Glutamatergic neuron (in vitro differentiated cells): ENCODE measurements at regions not wholly inside any gene's neighbourhood (a gene's known extent, or its start where the extent isn't known, plus 50 kb on each side); places are given as distances from the start of the nearest gene placed in this dataset.

Experiments
- DNase-seq: peaks from one replicate; pipeline ENCODE4 v3.0.0; 2022
- H3K27ac Mint-ChIP-seq: one replicate; pipeline ENCODE4 v1.8.0; 2020; ENCODE audit warnings: mild to moderate bottlenecking, mixed read lengths, inconsistent platforms; ENCODE audit not compliant: unreplicated experiment
- H3K27me3 Mint-ChIP-seq: one replicate; pipeline ENCODE4 v1.8.0; 2020; ENCODE audit warnings: mild to moderate bottlenecking, moderate library complexity, mixed read lengths, inconsistent platforms; ENCODE audit not compliant: unreplicated experiment
- H3K36me3 Mint-ChIP-seq: one replicate; pipeline ENCODE4 v1.8.0; 2020; ENCODE audit warnings: mild to moderate bottlenecking, mixed read lengths, inconsistent platforms; ENCODE audit not compliant: unreplicated experiment
- H3K4me1 Mint-ChIP-seq: one replicate; pipeline ENCODE4 v1.8.0; 2020; ENCODE audit warnings: mild to moderate bottlenecking, low read depth, mixed read lengths, inconsistent platforms; ENCODE audit not compliant: unreplicated experiment
- H3K4me3 Mint-ChIP-seq: one replicate; pipeline ENCODE4 v1.8.0; 2020; ENCODE audit warnings: mild to moderate bottlenecking, mixed read lengths, inconsistent platforms; ENCODE audit not compliant: unreplicated experiment
- H3K9me3 Mint-ChIP-seq: one replicate; pipeline ENCODE4 v1.8.0; 2020; ENCODE audit warnings: mild to moderate bottlenecking, moderate library complexity, mixed read lengths, inconsistent platforms; ENCODE audit not compliant: unreplicated experiment
- TF ChIP-seq, protein P1 (sequence below): fragments of 200-600 bp; sonication (generic); IDR thresholded peaks from one replicate; pipeline ENCODE4 v1.5.0; 2021; ENCODE audit not compliant: partially characterized antibody, unreplicated experiment

GRCh38 chr5:163366757-163367156 lies 70.6 kb upstream of the CCNG1 start:
- H3K4me3 Mint-ChIP-seq, result no peak overlapping the region
- H3K36me3 Mint-ChIP-seq, result peaks cover 11% of the 10 kb centered on the region
- H3K4me1 Mint-ChIP-seq, result no peaks in the 10 kb centered on the region
- TF ChIP-seq, protein P1, sequence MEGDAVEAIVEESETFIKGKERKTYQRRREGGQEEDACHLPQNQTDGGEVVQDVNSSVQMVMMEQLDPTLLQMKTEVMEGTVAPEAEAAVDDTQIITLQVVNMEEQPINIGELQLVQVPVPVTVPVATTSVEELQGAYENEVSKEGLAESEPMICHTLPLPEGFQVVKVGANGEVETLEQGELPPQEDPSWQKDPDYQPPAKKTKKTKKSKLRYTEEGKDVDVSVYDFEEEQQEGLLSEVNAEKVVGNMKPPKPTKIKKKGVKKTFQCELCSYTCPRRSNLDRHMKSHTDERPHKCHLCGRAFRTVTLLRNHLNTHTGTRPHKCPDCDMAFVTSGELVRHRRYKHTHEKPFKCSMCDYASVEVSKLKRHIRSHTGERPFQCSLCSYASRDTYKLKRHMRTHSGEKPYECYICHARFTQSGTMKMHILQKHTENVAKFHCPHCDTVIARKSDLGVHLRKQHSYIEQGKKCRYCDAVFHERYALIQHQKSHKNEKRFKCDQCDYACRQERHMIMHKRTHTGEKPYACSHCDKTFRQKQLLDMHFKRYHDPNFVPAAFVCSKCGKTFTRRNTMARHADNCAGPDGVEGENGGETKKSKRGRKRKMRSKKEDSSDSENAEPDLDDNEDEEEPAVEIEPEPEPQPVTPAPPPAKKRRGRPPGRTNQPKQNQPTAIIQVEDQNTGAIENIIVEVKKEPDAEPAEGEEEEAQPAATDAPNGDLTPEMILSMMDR, result no peak
- DNase-seq, result no peak
- H3K27ac Mint-ChIP-seq, result no peak overlapping the region
- no peaks in the 10 kb centered on the region for H3K27me3 Mint-ChIP-seq
- H3K9me3 Mint-ChIP-seq, result peaks cover 2% of the 10 kb centered on the region

GRCh38 chr5:163369776-163370385 lies 67.5 kb upstream of the CCNG1 start:
- Mint-ChIP-seq H3K4me3 (no peak overlapping the region), H3K27ac (no peak overlapping the region), H3K27me3 (no peaks in the 10 kb centered on the region), H3K9me3 (peaks cover 2% of the 10 kb centered on the region), H3K4me1 (no peaks in the 10 kb centered on the region), H3K36me3 (peaks cover 6% of the 10 kb centered on the region)
- TF ChIP-seq, protein P1, result no peak
- DNase-seq, result no peak

DNA sequence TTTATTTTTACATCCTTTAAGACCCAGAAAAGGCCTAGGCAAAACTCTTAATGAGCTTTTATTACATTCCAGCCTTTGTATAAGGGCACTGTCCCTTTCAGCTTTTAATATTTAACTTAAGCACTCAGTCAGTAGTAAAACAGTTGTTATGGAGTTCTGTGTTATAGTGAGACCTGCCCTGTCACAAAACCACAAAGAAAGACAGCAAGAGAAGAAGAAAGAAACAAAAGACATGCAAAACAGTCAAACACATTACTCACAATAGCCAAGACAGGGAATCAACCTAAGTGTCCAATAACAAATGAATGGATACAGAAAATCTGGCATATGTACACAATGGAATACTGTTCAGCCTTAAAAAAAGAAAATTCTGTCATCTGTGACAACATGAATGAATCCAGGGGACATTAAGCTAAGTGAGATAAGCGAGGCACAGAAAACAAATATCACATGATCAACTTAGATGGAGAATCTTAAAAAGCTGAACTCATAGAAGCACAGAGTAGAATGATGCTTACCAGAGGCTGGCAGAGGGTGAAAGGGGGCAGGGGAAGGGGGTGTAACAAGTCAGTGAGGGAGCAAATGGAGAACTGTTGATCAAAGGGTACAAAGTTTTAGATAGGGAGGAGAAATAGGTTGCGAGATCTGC lies 63.8 kb upstream of the CCNG1 start:
- Mint-ChIP-seq H3K4me1 (no peaks in the 10 kb centered on the region), H3K36me3 (no peaks in the 10 kb centered on the region), H3K27me3 (peaks cover 3% of the 10 kb centered on the region), H3K9me3 (no peaks in the 10 kb centered on the region), H3K4me3 (no peak overlapping the region), H3K27ac (no peak overlapping the region)
- DNase-seq, result no peak
- TF ChIP-seq, protein P1, result no peak

GRCh38 chr5:163377982-163378381 lies 59.4 kb upstream of the CCNG1 start:
- Mint-ChIP-seq H3K4me1 (no peaks in the 10 kb centered on the region), H3K27me3 (peaks cover 3% of the 10 kb centered on the region), H3K36me3 (no peaks in the 10 kb centered on the region), H3K27ac (no peak overlapping the region), H3K4me3 (no peak overlapping the region), H3K9me3 (no peaks in the 10 kb centered on the region)
- no peak for DNase-seq
- TF ChIP-seq, protein P1, result no peak
